HG02610 (cell line): ENCODE measurements at regions not wholly inside any gene's neighbourhood (a gene's known extent, or its start where the extent isn't known, plus 50 kb on each side); places are given as distances from the start of the nearest gene placed in this dataset.

ENCODE experiments used
- ATAC-seq: cut with Tn5 transposase; IDR thresholded peaks from one replicate; pipeline ENCODE4 v1.9.1; 2021; ENCODE audit warnings: mild to moderate bottlenecking, moderate library complexity; ENCODE audit not compliant: unreplicated experiment

DNA sequence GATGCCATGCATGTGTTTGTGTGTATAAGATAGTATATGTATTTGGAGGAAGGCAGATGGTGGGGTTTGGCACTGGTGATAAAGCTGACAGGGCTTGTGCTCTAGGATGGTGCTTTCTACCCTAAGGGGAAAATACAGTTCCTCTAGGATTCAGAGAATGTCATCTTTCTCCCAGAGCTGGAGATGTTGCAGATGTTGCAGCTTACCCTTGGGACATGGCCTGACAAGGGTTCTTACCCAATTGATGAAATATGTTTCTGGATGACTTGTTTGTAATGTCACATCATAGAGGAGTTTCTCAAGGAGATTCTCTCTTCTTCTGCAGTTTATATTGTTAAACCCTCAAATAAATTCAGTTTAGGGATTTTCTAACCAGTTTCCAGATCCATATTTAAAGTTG, 52.5 kb upstream of the PITX2 start:
- no peak for ATAC-seq

DNA sequence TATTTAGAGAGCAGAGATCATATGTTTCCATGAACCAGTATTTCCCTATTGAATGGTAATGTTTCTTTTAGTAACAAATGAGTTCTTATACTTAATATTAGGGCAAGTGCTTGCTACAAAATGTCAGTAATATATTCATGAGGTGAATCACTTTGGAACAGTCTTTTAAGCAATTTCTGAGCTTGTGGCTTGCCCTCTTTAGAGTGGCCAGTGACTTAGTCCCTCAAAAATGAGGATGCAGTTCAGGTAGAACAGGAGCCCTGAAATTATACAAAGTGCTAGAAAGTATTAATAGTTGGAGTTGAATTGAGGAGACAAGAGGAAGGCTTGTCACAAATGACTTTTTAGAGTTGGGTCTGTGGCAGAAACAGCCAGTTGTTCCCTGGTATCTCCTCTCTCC, 53.4 kb upstream of the PITX2 start:
- no peak for ATAC-seq

GRCh38 chr4:110678517-110679227, 55.8 kb upstream of the PITX2 start:
- ATAC-seq = no peak

DNA sequence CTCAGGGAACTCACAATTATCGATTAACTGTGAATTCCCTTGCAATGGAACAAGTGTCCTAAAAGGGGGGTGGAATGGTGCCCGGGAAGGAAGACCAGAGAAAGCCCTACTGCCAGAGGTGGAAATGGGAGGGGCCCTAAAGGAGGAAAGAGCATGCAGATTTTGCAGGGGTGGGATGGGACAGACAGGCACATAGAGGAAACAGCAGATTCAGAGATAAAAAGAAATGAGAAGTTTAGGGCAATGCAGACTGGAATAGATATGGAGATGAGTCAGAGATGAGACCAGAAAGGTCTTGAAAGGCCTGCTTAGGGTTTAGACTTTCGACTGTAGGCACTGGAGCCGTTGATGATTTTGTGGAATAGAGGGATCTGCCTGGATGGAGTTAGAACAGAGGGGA, 57.4 kb upstream of the PITX2 start:
- ATAC-seq = no peak

DNA sequence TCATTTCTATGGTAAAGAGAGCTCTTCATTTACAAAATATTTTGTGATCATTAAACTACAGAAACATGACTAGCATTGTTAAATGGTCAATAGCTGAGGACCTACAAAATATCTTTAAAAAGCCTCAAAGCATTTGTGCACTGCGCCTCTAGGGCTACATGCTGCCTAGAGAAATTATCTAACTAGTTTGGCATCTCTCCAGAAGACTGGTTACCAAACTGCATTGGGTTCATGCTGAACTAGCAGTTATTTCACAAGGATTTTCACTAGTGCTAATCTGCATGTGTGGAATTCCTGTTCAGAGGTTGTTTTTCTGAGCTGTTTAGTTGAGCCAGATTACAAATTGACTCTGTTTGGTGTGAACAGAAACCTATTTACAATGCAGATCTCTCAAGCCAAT, 58.5 kb upstream of the PITX2 start:
- ATAC-seq = no peak

- ATAC-seq = no peak
These were observed 59.4 kb upstream of the PITX2 start for GRCh38 chr4:110682311-110682710.

- no peak for ATAC-seq
These were observed 60.7 kb upstream of the PITX2 start for GRCh38 chr4:110683601-110684000.

GRCh38 chr4:110702326-110702725, 79.4 kb upstream of the PITX2 start:
- ATAC-seq = no peak

- ATAC-seq = peak; percentile 48
These were observed 82.0 kb upstream of the PITX2 start for GRCh38 chr4:110704748-110705439.

DNA sequence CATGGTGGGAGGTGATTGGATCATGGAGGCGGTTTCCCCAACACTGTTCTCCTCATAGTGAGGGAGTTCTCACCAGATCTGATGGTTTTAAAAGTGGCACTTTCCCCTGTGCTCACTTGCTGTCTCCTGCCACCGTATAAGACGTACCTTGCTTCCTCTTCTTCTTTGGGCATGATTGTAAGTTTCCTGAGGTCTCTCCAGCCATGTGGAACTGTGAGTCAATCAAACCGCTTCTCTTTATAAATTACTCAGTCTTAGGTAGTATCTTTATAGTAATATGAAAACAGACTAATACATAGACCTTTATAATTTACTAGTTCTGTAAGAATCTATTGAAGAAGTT, 82.5 kb upstream of the PITX2 start:
- no peak for ATAC-seq

GRCh38 chr4:110710070-110710469, 87.2 kb upstream of the PITX2 start:
- no peak for ATAC-seq

DNA sequence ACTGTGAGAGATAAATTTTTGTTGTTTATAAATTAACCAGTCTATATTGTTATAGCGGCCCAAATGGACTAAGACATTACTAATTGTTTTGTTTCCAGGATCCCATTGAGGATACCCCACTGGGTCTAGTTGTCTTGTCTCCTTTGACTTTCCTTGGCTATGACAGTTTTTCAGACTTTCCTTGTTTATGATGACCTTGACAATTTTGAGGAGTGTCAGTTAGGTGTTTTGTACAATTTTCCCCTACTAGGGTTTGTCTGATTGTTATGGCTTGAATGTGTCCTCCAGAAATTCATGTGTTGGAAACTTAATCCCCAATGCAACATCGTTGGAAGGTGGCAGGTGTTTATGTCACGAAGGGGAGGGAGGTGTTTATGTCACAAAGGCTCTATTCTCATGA, 89.6 kb upstream of the PITX2 start:
- no peak for ATAC-seq

- ATAC-seq = no peak
These were observed 107.4 kb upstream of the PITX2 start for GRCh38 chr4:110730318-110730717.

- no peak for ATAC-seq
These were observed 111.0 kb upstream of the PITX2 start for GRCh38 chr4:110733901-110734300.

DNA sequence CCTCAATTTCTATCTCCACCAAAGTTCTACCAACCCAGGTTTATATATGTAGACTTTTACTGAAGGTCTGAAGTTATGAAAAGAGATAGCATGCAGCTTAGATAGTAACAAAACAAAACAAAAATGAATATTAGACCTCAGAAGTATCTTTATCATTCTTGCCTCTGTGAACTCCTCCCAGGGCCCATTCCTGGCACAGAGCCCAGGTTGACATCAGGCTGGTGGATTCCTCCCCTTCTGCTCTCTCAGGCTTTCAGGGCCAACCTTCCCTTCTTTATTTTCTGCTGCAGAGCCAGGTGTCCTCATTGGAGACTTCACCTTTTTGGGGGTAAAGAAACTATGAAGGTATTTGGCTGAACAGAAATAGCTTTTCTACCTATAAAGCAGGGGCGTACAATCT, 112.8 kb upstream of the PITX2 start:
- ATAC-seq = no peak

- no peak for ATAC-seq
These were observed 115.1 kb upstream of the PITX2 start for GRCh38 chr4:110737931-110738330.

DNA sequence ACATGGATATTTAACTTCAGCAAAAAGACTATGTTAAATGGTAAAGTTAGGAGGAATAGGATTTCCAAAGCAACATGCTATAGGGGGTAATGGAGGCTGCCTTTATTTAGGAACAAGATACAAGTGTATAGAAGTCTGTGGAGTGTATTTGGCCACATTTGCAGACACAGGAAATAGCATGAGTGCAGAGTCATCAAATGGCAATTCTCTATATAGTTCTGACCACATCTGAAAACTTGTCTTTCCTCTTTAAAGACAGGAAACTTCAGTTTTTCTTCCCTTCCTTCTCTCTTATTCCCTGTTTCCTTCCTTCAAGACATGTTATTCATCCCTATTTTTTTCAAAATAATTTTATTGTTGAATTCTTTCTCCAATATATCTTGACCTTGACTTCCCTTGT, 119.3 kb upstream of the PITX2 start:
- no peak for ATAC-seq

DNA sequence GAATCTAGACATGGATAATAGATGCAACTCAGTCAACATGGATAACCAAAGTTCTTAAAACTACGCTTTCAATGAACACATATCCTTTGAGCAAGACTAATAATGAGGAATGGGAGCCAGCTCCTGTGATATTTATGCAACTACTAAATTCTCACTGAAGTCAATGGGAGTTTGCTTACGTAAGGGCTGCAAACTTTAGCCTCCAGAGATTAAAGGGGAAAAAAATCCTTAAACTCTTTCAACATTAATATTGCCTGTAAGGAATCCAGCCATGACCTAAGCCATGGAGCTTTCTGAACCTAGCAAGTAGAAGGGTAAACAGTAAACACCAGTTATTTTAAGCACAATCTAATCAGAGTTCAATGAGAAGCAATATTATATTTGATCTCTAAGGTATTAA, 125.2 kb upstream of the PITX2 start:
- ATAC-seq = no peak

DNA sequence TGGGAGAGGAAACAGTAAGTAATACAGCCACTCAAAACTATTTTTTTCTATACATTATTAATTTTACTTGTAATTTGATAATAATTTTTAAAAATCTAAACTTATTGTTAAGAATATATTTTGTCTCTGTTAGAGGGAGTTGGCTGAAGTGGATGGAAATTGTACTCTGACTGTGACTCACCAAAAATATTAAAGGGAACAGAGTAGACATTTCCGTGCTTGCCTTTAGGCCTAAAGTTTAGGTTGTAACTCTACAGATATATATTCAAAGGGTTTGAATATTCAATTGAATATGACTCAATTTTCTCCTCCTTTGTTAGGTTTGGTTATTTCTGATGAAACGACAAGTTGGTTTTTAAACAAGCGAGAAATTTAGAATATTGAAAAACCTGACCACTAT, 128.3 kb upstream of the PITX2 start:
- ATAC-seq = no peak

DNA sequence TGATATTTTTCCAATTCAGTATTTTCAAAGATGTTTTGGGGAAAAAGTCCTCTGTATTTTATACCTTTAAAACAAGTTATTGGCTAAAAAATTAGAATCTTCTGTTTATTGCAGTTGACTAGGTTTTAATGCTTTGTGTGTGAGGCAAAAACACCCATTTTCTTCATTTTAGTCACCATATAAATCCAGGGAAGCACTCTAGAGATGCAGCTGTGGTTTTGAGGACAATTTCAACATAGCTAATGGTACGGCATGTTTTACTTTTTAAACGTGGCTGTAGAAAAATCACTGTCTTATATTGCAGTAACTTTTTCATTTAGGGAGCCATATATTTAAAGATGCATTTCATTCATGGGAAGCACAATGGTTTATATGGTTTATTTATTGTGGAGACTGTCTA, 129.1 kb upstream of the PITX2 start:
- no peak for ATAC-seq

- ATAC-seq = no peak
These were observed 130.6 kb upstream of the PITX2 start for GRCh38 chr4:110753466-110753865.

DNA sequence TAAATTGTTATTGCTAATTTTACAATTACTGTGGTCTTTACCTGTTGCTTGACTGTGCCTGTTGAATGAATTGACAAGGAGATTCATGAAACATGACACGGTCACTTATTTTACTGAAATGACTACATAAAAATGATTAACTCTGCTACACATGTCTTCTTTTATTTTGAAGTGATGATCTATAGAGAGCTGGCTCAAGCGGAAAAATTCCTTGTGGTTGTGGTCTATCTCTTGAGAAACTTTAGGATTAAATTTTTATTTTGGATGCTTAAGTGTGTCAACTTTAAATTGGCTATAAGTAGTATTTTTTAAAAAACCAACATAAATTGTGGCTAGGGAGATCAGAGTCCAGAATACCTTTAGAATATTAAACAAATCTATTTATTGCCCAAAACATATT, 131.8 kb upstream of the PITX2 start:
- no peak for ATAC-seq

DNA sequence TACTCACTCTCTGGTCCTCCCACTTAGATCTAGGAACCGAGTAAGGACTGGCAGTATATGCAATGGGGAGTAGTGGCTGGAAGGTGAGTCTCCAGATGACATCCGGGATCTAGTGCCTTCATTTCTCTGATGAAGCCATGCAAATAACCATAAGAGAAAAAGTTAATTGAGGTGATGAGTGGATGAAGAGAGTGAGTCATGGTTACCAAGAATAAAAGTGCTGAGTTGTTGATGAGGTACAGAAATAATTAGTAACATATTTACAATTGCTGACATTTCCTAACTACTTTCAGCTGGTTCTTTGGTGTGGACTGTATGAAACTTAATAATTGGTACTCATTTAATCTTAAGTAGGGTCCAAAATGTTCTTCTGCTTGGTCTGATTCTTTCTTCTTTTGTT, 146.7 kb upstream of the PITX2 start:
- ATAC-seq = no peak
